ENCODE measurements at regions not wholly inside any gene's neighbourhood (a gene's known extent, or its start where the extent isn't known, plus 50 kb on each side); places are given as distances from the start of the nearest gene placed in this dataset.

DNA sequence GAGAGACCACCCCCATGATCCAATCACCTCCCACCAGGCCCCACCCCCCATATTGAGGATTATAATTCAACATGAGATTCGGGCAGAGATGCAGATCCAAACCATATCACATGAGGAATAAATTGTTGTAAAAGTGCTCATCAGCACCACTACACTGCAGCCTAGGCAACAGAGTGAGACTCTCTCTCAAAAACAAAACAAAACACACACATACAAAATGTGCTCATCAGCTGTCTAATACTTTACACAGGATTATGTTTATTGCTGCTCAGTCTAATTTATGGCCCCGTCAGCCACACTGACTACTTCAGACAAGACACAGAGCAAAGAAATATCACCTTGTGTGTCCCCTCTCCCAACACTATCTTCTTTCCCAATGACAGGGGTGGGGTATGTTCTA is 72.9 kb upstream of the PPM1J start:
- Mint-ChIP-seq H3K9me3 (ENCODE audit: unreplicated experiment) (peaks cover 6% of the 10 kb centered on the region), H3K4me3 (ENCODE audit: unreplicated experiment) (no peak overlapping the region), H3K27me3 (ENCODE audit: unreplicated experiment) (peaks cover 3% of the 10 kb centered on the region), H3K36me3 (ENCODE audit: unreplicated experiment) (peaks cover 20% of the 10 kb centered on the region), H3K27ac (ENCODE audit: unreplicated experiment) (no peak overlapping the region), H3K4me1 (ENCODE audit: low read depth, unreplicated experiment) (peaks cover 3% of the 10 kb centered on the region)
- TF ChIP-seq, protein P1, sequence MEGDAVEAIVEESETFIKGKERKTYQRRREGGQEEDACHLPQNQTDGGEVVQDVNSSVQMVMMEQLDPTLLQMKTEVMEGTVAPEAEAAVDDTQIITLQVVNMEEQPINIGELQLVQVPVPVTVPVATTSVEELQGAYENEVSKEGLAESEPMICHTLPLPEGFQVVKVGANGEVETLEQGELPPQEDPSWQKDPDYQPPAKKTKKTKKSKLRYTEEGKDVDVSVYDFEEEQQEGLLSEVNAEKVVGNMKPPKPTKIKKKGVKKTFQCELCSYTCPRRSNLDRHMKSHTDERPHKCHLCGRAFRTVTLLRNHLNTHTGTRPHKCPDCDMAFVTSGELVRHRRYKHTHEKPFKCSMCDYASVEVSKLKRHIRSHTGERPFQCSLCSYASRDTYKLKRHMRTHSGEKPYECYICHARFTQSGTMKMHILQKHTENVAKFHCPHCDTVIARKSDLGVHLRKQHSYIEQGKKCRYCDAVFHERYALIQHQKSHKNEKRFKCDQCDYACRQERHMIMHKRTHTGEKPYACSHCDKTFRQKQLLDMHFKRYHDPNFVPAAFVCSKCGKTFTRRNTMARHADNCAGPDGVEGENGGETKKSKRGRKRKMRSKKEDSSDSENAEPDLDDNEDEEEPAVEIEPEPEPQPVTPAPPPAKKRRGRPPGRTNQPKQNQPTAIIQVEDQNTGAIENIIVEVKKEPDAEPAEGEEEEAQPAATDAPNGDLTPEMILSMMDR (IDR thresholded peaks at IDR 0.05; ENCODE audit: partially characterized antibody, unreplicated experiment), result no peak
- no peak for DNase-seq

DNA sequence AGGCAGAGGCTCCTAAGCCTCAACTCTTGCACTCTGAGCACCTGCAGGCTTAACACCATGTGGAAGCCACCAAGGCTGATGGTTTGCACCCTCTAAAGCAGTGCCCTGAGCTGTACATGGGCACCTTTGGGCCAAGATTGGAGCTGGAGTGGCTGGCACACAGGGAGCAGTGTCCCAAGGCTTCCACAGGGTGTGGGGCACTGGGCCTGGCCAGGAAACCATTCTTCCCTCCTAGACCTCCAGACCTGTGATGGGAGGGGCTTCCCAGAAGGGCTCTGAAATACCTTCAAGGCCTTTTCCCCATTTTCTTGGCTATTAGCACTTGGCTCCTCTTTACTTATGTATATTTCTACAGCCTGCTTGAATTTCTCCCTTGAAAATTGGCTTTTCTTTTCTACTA is 67.9 kb upstream of the PPM1J start:
- Mint-ChIP-seq H3K4me1 (ENCODE audit: low read depth, unreplicated experiment) (no peaks in the 10 kb centered on the region), H3K27me3 (ENCODE audit: unreplicated experiment) (no peaks in the 10 kb centered on the region), H3K36me3 (ENCODE audit: unreplicated experiment) (peaks cover 18% of the 10 kb centered on the region), H3K9me3 (ENCODE audit: unreplicated experiment) (peaks cover 9% of the 10 kb centered on the region), H3K4me3 (ENCODE audit: unreplicated experiment) (no peak overlapping the region), H3K27ac (ENCODE audit: unreplicated experiment) (no peak overlapping the region)
- TF ChIP-seq, protein P1 (IDR thresholded peaks at IDR 0.05; ENCODE audit: partially characterized antibody, unreplicated experiment), result no peak
- DNase-seq, result no peak

DNA sequence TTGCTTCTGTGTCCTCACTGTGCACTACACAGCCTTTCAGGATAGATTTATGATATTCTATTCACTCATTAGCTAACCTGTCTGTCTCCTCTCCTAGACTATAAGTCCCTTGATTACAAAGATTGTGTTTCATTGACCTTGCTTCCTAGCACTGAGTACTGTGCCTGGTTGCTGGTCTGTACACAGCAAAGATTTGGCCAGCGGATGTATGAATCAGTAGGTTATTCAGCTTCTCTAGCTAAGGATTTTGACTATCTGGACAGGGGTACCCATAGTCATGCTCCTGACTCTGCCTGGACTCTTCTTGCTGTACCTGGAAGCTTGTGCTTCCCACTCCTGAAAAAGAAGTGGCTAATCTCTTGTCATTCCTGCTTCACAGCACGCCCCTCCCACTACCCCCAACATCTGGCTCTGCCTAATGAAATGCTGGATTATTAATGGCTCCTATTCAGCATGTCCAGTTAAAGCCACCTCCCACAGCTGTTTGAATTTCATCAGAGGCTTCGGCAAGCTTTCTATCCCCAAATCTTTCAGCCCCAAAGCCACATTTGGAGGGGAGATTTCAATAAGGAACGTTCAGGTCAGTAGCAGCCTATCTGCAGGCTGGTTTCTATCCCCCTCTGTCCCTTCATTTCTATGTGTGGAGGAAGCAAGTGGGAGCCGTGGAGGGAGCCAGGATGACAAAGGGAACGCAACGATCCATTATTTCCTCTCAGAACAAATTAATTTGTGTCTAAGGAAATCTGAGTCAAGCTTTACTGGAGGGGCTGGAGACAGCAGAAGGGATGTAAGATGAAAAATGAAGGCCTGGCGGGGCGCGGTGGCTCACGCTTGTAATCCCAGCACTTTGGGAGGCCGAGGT is 64.8 kb upstream of the PPM1J start:
- H3K27me3 Mint-ChIP-seq (ENCODE audit: unreplicated experiment), result no peaks in the 10 kb centered on the region
- no peak for DNase-seq
- H3K4me3 Mint-ChIP-seq (ENCODE audit: unreplicated experiment), result no peak overlapping the region
- H3K4me1 Mint-ChIP-seq (ENCODE audit: low read depth, unreplicated experiment), result no peaks in the 10 kb centered on the region
- TF ChIP-seq, protein P1 (IDR thresholded peaks at IDR 0.05; ENCODE audit: partially characterized antibody, unreplicated experiment), result no peak
- H3K9me3 Mint-ChIP-seq (ENCODE audit: unreplicated experiment), result peaks cover 8% of the 10 kb centered on the region
- H3K27ac Mint-ChIP-seq (ENCODE audit: unreplicated experiment), result no peak overlapping the region
- peaks cover 15% of the 10 kb centered on the region for H3K36me3 Mint-ChIP-seq (ENCODE audit: unreplicated experiment)

DNA sequence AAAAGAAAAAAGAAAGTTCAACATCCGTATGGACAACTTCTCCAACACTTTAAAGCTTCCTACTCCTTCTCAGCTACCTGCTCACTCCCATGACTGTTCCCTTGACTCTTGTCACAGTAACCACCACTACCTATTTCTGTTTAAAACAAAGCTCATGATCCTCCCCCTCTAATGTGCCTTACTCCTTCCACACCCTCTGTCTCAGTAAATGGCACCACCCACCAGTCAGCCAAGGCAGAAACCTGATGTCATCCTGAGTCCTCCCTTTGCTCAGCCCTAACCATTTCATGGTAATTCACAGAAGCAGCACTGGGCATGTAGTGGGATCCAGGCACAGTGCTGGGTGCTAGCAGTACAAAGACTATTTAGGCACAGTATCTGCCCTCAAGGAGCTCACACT is 63.0 kb upstream of the PPM1J start:
- Mint-ChIP-seq H3K36me3 (ENCODE audit: unreplicated experiment) (peaks cover 8% of the 10 kb centered on the region), H3K4me1 (ENCODE audit: low read depth, unreplicated experiment) (no peaks in the 10 kb centered on the region), H3K27me3 (ENCODE audit: unreplicated experiment) (no peaks in the 10 kb centered on the region), H3K9me3 (ENCODE audit: unreplicated experiment) (peaks cover 8% of the 10 kb centered on the region), H3K4me3 (ENCODE audit: unreplicated experiment) (no peak overlapping the region), H3K27ac (ENCODE audit: unreplicated experiment) (no peak overlapping the region)
- TF ChIP-seq, protein P1 (IDR thresholded peaks at IDR 0.05; ENCODE audit: partially characterized antibody, unreplicated experiment), result no peak
- no peak for DNase-seq

DNA sequence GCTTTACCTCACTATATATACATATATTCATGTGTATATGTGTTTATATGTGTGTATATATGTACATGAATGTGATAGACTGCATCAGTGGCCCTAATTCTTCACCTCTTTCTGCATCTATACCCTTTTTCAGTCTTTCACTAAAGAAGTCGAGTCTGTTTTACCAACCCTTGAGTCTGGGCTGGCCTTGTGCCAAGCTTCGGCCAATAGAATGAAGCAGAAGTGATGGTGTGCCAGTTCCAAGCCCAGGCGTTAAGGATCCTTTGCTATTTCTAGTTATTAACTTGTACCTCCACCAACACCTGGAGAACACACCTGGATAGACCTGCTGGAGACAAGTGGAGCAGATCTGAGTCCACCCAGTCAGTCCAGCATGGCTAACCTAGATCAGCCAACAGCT is 61.6 kb upstream of the PPM1J start:
- H3K4me3 Mint-ChIP-seq (ENCODE audit: unreplicated experiment), result no peak overlapping the region
- peaks cover 7% of the 10 kb centered on the region for H3K36me3 Mint-ChIP-seq (ENCODE audit: unreplicated experiment)
- H3K27me3 Mint-ChIP-seq (ENCODE audit: unreplicated experiment), result no peaks in the 10 kb centered on the region
- peaks cover 2% of the 10 kb centered on the region for H3K9me3 Mint-ChIP-seq (ENCODE audit: unreplicated experiment)
- no peaks in the 10 kb centered on the region for H3K4me1 Mint-ChIP-seq (ENCODE audit: low read depth, unreplicated experiment)
- DNase-seq, result no peak
- no peak overlapping the region for H3K27ac Mint-ChIP-seq (ENCODE audit: unreplicated experiment)
- TF ChIP-seq, protein P1 (IDR thresholded peaks at IDR 0.05; ENCODE audit: partially characterized antibody, unreplicated experiment), result no peak
